Left colon (tissue), 2 donors: ENCODE measurements at regions not wholly inside any gene's neighbourhood (a gene's known extent, or its start where the extent isn't known, plus 50 kb on each side); places are given as distances from the start of the nearest gene placed in this dataset.

Experiments
- ATAC-seq: fragments of 200-7000 bp; cut with Tn5 transposase; one replicate; pipeline ENCODE4 v1.9.1; 2020; ENCODE audit warnings: mild to moderate bottlenecking, moderate library complexity
- DNase-seq, 2 donors: peaks; one replicate each; pipeline ENCODE4 v3.0.0-alpha.2; 2020
- intact Hi-C, 2 donors: fragments of 100-400 bp; cut with DNase I in 1 of 2; cut with micrococcal nuclease in 1 of 2; formaldehyde crosslinking; loops; one replicate each; pipeline versions ENCODE4 v1.11.2 to v1.14.0; 2022; cut with DNase I, micrococcal nuclease
- donor health status: DM: no; HTN: no; CAD: no.
- donor health status: DM: yes; HTN: yes; CAD: no.

- ATAC-seq (no peak), DNase-seq (no peak)
- intact Hi-C loops = no loop called here
Measured at GRCh38 chr9:86802900-86803673, 144.2 kb downstream of the GAS1 start.

DNA sequence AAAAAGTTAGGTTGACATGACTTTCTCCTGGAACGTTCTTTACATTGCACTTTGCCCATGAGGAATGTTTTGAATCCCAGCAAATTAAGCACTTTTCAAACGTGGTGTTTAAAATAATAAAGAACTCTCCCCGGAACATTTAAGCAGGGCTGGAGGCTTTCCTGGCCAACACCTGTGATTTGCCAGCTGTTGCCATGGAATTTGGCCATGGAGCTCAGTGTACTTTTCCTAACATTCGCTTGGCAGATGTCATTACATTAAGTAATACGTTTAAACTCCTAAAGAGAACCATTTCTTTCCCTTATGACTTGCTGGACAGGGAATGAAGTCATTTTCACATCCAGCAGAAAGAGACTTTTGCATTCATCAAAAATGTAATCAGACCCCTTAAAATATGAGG is 146.1 kb downstream of the GAS1 start:
- intact Hi-C loops = no loop called here
- no peak for DNase-seq
- ATAC-seq = no peak

DNA sequence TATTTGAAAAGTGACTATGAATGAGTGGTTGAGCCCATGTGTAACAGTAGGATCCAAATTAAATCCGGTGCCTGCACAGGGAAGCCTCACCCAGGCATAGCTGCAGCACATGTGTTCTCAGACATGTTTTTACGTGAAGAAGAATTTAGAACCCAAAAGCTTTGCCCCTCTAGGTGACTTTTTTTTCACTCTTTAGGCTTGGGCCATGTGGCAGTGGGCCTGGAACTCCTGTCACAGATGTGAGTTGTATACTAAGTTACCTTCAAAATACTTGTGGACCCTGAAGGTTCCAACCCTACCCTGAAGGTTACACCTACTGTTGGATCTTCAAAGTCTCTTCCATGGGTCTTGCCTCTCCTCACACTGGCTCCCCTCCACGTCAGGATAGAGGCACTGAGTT is 146.6 kb downstream of the GAS1 start:
- intact Hi-C loops = no loop called here
- DNase-seq (no peak), ATAC-seq (no peak)

DNA sequence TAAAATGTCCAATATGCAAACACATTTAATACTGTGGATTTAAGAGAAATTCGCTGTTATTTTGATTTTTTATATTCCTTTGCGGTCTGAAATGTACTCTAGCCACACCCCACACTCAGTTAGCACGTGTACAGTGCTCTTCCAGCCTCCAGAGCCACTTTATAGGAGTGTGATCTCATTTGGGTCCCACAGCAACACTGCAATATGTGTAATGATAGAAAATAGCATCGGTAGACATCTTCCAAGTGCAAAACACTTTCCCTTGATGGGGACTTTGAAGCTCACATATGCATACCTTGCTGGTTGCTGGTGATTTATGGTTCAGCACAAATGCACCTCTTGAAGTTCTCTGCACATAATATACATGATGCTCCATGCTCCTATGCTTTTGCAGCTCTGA is 148.3 kb downstream of the GAS1 start:
- no peak for ATAC-seq
- DNase-seq = no peak
- intact Hi-C loops = no loop called here

DNA sequence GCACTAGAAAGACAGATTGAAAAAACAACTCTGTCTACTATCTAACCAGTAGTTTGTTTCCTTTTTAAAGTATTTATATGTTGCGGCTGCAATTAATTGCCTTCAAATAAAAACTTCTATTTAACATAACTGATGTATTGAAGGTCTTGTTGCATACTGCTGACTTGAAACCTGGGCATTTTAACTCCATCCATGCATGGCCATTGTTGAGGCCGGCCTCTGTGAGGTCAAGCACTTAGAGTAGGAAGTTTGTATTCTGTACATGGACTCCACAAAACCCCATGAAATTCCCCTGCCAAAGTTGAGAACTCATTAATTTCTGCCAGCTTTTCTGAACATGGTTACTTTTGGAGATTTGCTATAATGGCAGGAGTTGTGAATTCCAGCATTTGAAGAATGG is 150.6 kb downstream of the GAS1 start:
- DNase-seq (no peak), ATAC-seq (no peak)
- intact Hi-C loops = no loop called here

- DNase-seq (peak in 1 of 2 donors; percentile 31), ATAC-seq (no peak)
- intact Hi-C loops = no loop called here
Measured at GRCh38 chr9:86795823-86796553, 151.3 kb downstream of the GAS1 start.

GRCh38 chr9:86795047-86795442 is 152.3 kb downstream of the GAS1 start:
- intact Hi-C loops = no loop called here
- DNase-seq = no peak
- ATAC-seq = no peak

- intact Hi-C loops = no loop called here
- DNase-seq (no peak), ATAC-seq (no peak)
Measured at GRCh38 chr9:86794391-86795046, 152.8 kb downstream of the GAS1 start.

GRCh38 chr9:86792136-86792535 is 155.2 kb downstream of the GAS1 start:
- intact Hi-C loops = no loop called here
- DNase-seq (no peak), ATAC-seq (no peak)

- DNase-seq = no peak
- ATAC-seq = no peak
- intact Hi-C loops = no loop called here
Measured at GRCh38 chr9:86790805-86791204, 156.5 kb downstream of the GAS1 start.

DNA sequence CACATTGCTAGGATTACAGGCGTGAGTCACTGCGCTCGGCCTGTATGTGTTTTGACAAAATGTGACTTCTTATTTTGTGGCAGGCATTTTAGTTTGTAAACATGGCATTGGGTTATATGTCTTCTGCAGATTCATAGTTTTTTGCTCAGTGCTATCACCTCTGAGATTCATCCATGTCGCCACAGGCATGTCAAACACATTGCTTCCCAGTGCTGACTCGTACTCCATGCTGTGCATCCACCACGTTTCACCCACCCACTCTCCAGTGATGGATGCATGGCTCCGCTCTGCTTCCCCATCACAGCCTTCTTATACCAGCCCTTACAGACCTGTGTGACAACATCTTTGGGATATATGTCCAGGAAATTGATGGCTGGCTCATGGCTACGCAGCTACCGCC is 158.8 kb downstream of the GAS1 start:
- DNase-seq (no peak), ATAC-seq (no peak)
- intact Hi-C loops = no loop called here

GRCh38 chr9:86783884-86784283 is 163.4 kb downstream of the GAS1 start:
- intact Hi-C loops = no loop called here
- no peak for ATAC-seq
- no peak for DNase-seq

DNA sequence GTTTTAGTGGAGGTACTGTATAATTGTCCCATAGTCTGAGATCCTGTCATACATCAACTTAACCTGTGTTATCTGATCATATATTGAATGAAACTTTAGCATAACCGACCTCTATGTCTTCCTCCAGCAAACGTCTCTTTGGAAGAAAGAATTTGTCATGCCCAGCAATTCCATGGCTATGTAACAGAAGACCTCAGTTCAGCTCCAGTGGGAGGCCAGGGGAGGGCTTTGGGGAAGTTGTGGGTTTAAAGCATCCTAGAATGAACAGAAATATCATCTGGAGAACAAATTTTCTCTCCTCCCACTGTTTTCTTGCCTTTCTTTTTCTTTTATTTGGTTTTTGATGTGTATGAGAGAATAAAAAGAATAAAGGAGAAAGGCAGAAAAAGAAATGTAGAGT is 164.5 kb downstream of the GAS1 start:
- ATAC-seq = no peak
- no peak for DNase-seq
- intact Hi-C loops = no loop called here

DNA sequence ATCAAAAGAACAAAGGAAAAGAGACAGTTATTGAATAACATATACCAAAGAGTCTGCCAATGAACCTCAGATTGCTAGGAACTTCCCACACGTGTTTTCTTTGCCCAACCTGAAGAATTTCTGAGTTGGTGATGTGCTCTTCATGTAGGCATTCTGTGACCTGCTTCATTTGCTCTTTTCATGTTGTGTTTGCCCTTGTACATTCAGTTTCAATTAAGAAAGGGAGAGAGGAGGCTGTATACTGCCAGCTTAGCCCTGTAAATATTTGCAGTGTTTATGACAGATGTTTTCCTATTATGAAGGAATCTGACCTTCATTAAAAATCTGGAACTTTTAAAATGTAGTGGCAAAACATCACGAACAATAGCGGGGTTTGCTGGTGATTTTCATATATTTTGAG is 168.5 kb downstream of the GAS1 start:
- DNase-seq = no peak
- intact Hi-C loops = no loop called here
- ATAC-seq = no peak

DNA sequence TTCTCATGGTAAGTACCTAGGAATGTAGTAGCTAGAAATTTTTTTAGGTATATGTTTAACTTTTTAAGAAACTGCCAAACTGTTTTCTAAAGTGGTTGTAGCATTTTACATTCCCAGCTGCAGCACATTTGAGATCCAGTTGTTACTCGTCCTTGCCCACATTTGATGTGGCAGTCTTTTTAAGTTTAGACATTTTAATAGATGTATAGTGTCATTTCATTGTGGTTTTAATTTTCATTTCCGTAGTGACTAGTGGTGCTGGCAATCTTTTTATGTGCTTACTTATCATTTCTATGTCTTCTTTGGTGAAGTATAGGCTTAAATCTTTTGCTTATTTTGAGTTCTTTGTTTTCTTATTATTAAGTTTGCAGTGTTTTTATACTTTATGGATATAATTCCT is 171.6 kb downstream of the GAS1 start:
- intact Hi-C loops = no loop called here
- DNase-seq (no peak), ATAC-seq (no peak)

DNA sequence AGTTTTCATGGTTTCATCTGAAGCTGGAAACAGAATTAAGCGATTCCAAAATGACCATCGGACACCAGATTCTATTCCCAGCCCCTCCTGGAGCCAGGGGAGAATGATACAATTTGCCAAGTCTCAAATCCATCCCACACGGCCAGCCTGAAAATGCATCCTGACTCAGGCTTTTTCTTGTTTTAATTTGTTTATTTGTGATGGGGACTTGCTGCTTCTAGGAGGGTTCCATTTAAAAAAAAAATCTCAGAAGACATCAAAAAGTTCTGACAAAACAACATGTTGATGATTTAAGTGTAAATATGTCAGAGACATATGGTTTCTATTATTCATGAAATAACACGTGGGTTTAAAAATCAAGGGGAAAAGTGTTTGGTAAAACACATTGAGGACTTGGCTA is 173.2 kb downstream of the GAS1 start:
- intact Hi-C loops = no loop called here
- DNase-seq (no peak), ATAC-seq (no peak)

DNA sequence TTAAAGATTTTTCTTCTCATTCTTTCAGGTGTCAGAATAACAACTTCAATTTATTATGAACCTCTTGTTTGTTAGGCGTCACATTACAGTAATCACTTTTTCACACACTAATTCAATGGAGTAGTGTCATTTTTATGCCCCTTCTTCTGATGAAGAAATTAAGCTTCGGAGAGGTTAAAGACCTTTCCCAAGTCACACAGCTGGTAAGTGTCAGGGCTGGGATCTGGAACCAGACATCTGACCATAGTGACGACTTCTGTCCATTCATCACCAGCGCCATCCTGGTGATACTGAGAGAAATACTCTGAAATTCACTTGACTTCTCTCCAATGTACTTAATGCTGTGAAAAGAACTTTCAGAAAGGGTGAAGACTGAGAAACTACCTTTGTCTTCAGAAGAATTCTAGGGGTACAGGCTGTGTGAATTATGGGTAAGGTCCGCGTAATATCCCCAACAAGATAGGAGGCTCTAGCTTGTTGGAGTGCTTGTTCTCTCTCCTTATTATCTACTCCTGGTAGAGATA is 173.8 kb downstream of the GAS1 start:
- DNase-seq = no peak
- ATAC-seq = no peak
- intact Hi-C loops = no loop called here

- ATAC-seq (no peak), DNase-seq (no peak)
- intact Hi-C loops = no loop called here
Measured at GRCh38 chr9:86772635-86772993, 174.7 kb downstream of the GAS1 start.

DNA sequence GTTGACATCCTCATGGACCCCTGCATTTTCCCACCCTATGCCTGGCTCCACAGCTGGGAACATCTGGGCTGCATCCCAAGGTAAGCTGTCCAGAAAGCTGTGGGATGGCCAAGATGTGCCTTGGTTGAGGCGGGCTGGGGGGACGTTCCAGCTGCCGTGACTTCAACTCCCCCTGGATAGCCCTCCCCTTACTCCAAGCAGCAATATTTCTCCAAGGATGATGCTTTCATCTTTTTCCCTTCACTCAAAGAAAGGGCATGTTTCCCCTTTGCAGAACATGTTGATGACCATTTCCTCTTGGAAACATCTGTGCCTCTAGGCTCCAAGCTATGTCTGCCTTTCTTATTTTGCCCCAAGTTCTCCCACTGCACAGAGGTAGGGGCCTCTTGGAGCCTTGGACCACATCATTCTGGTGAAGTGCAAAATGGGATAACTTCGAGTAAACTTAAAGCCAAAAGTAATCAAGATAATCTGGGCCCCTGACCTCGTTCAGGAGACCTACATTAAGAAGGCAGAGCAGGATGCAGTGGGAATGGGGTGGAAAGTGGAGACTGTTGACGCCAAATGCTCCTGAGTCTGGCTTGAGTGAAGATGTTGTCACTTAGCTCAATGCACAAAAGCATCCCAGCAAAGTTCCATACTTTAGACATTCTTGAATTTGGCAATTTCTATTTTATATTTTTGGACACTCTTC is 175.2 kb downstream of the GAS1 start:
- no peak for ATAC-seq
- intact Hi-C loops = no loop called here

GRCh38 chr9:86771420-86771819 is 175.9 kb downstream of the GAS1 start:
- intact Hi-C loops = no loop called here
- ATAC-seq = no peak
- DNase-seq = no peak

More for the DNA sequence above, 175.2 kb downstream of the GAS1 start:
- no peak for DNase-seq
